Parathyroid adenoma (tissue), 2 donors: ENCODE measurements at regions not wholly inside any gene's neighbourhood (a gene's known extent, or its start where the extent isn't known, plus 50 kb on each side); places are given as distances from the start of the nearest gene placed in this dataset.
"Not testable (repeated sequence)": the region's sequence is repeated elsewhere in the genome, so short reads cannot be mapped to it uniquely, and the experiment has no call there.

Experiments used
- H2AFZ ChIP-seq: fragments of 300-600 bp; sonication (generic); one replicate; pipeline ENCODE4 v1.7.0; 2017; ENCODE audit warnings: antibody characterized with exemption, mild to moderate bottlenecking
- H3K27ac ChIP-seq: fragments of 300-600 bp; sonication (generic); one replicate; pipeline ENCODE4 v1.7.0; 2017
- H3K27me3 ChIP-seq: fragments of 300-600 bp; sonication (generic); one replicate; pipeline ENCODE4 v1.7.0; 2017; ENCODE audit warnings: low read length; ENCODE audit not compliant: control insufficient read depth, insufficient read depth
- H3K36me3 ChIP-seq: fragments of 300-600 bp; sonication (generic); one replicate; pipeline ENCODE4 v1.7.0; 2017; ENCODE audit warnings: low read length; ENCODE audit not compliant: control insufficient read depth, insufficient read depth
- H3K4me1 ChIP-seq: fragments of 300-600 bp; sonication (generic); one replicate; pipeline ENCODE4 v1.7.0; 2017; ENCODE audit warnings: control low read depth
- H3K4me2 ChIP-seq: fragments of 300-600 bp; sonication (generic); one replicate; pipeline ENCODE4 v1.7.0; 2017; ENCODE audit warnings: low read length
- H3K4me3 ChIP-seq: fragments of 300-600 bp; sonication (generic); one replicate; pipeline ENCODE4 v1.7.0; 2017; ENCODE audit warnings: low read depth, low read length
- H3K79me2 ChIP-seq: fragments of 300-600 bp; sonication (generic); one replicate; pipeline ENCODE4 v1.7.0; 2017; ENCODE audit warnings: control low read depth
- H3K9ac ChIP-seq: fragments of 300-600 bp; sonication (generic); one replicate; pipeline ENCODE4 v1.7.0; 2017; ENCODE audit warnings: mild to moderate bottlenecking
- H3K9me3 ChIP-seq: fragments of 300-600 bp; sonication (generic); one replicate; pipeline ENCODE4 v1.7.0; 2017; ENCODE audit warnings: low read length; ENCODE audit not compliant: control insufficient read depth
- TF ChIP-seq, protein P1 (sequence below): fragments of 300-600 bp; sonication (generic); IDR thresholded peaks from one replicate; pipeline ENCODE4 v1.7.0; 2017; ENCODE audit warnings: antibody characterized with exemption, mild to moderate bottlenecking
- donor health status: primary hyperparathyroidism.

GRCh38 chr4:127523369-127523768 is 109.4 kb upstream of the INTU start:
- H2AFZ ChIP-seq: no peak overlapping the region
- H3K9ac ChIP-seq: no peak overlapping the region
- no peak overlapping the region for H3K27ac ChIP-seq
- no peaks in the 10 kb centered on the region for H3K27me3 ChIP-seq
- no peaks in the 10 kb centered on the region for H3K4me1 ChIP-seq
- H3K9me3 ChIP-seq: no peaks in the 10 kb centered on the region
- H3K4me3 ChIP-seq: no peak overlapping the region
- H3K79me2 ChIP-seq: no peaks in the 10 kb centered on the region
- TF ChIP-seq, protein P1, sequence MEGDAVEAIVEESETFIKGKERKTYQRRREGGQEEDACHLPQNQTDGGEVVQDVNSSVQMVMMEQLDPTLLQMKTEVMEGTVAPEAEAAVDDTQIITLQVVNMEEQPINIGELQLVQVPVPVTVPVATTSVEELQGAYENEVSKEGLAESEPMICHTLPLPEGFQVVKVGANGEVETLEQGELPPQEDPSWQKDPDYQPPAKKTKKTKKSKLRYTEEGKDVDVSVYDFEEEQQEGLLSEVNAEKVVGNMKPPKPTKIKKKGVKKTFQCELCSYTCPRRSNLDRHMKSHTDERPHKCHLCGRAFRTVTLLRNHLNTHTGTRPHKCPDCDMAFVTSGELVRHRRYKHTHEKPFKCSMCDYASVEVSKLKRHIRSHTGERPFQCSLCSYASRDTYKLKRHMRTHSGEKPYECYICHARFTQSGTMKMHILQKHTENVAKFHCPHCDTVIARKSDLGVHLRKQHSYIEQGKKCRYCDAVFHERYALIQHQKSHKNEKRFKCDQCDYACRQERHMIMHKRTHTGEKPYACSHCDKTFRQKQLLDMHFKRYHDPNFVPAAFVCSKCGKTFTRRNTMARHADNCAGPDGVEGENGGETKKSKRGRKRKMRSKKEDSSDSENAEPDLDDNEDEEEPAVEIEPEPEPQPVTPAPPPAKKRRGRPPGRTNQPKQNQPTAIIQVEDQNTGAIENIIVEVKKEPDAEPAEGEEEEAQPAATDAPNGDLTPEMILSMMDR: no peak
- no peak overlapping the region for H3K4me2 ChIP-seq
- no peaks in the 10 kb centered on the region for H3K36me3 ChIP-seq

DNA sequence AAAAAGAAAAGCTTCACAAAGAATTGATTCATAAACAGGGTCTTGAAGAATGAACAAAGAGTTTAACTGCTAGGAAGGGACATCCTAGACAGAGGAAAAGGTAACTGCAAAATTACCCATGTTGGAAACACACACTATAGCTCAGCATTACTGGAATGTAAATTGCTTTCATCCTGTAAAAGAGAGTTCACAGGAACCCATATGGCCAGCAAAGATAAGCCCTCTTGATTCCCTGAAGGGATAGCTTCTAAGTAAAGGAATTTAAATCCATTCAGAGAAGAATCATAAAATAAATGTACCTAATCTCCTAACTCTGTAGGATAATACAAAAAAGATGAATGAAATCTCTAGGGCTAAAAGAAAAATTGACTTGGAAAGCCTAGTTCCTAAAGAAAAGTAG is 107.1 kb upstream of the INTU start:
- H3K9ac ChIP-seq: no peak overlapping the region
- no peak overlapping the region for H3K4me2 ChIP-seq
- H3K79me2 ChIP-seq: no peaks in the 10 kb centered on the region
- no peaks in the 10 kb centered on the region for H3K27me3 ChIP-seq
- no peak overlapping the region for H3K4me3 ChIP-seq
- H3K27ac ChIP-seq: no peak overlapping the region
- H2AFZ ChIP-seq: no peak overlapping the region
- no peaks in the 10 kb centered on the region for H3K36me3 ChIP-seq
- H3K9me3 ChIP-seq: no peaks in the 10 kb centered on the region
- H3K4me1 ChIP-seq: no peaks in the 10 kb centered on the region
- TF ChIP-seq, protein P1: no peak

GRCh38 chr4:127528302-127528701 is 104.5 kb upstream of the INTU start:
- Histone ChIP-seq H3K27me3 (no peaks in the 10 kb centered on the region), H3K27ac (no peak overlapping the region), H2AFZ (no peak overlapping the region), H3K9me3 (no peaks in the 10 kb centered on the region), H3K9ac (no peak overlapping the region), H3K4me3 (no peak overlapping the region), H3K4me1 (no peaks in the 10 kb centered on the region), H3K79me2 (no peaks in the 10 kb centered on the region), H3K36me3 (no peaks in the 10 kb centered on the region), H3K4me2 (no peak overlapping the region)
- TF ChIP-seq, protein P1: no peak

GRCh38 chr4:127529879-127530278 is 102.9 kb upstream of the INTU start:
- H3K4me1 ChIP-seq, H3K27ac ChIP-seq, H2AFZ ChIP-seq, H3K36me3 ChIP-seq, H3K9me3 ChIP-seq, H3K79me2 ChIP-seq, H3K9ac ChIP-seq, H3K27me3 ChIP-seq, H3K4me3 ChIP-seq, H3K4me2 ChIP-seq: not testable (repeated sequence)

DNA sequence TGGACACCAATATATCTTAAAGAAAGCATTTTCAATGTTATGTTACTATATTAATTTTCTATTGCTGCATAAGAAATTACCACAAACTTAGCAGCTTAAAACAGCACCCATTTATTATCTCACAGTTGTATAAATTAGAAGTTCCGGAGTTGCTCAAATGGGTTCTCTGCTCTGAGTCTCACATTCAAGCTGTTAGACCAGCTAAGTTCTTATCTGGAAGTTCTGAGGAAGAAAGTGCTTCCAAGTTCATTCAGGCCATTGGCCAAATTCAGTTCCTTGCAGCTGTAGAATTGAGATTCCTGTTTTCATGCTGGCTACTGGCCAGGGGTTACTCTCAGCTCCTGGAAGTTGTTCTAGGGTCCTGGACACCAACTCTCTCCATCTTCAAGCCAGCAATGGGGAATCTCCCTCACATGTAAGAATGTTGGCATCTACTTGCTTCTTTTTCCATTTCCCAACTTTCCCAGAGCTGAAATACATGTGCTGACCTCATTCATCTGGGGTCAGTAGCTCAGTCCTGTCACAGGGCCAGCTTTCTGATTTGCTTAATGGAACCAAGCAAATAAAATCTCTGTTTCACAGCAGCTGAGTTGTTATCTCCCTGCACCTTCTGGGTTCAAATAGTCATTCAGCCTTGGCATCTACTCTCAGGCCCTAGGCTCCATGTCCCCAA is 99.6 kb upstream of the INTU start:
- H3K9me3 ChIP-seq: no peaks in the 10 kb centered on the region
- no peak overlapping the region for H3K27ac ChIP-seq
- TF ChIP-seq, protein P1: no peak
- no peak overlapping the region for H3K9ac ChIP-seq
- no peak overlapping the region for H2AFZ ChIP-seq
- H3K4me2 ChIP-seq: no peak overlapping the region
- no peaks in the 10 kb centered on the region for H3K27me3 ChIP-seq
- H3K4me1 ChIP-seq: no peaks in the 10 kb centered on the region
- no peaks in the 10 kb centered on the region for H3K36me3 ChIP-seq
- no peak overlapping the region for H3K4me3 ChIP-seq
- H3K79me2 ChIP-seq: no peaks in the 10 kb centered on the region
